22Rv1 (cell line): ENCODE measurements at regions not wholly inside any gene's neighbourhood (a gene's known extent, or its start where the extent isn't known, plus 50 kb on each side); places are given as distances from the start of the nearest gene placed in this dataset.

Experiments used
- ZFX ChIP-seq: fragments of 450-650 bp; IDR thresholded peaks from 2 replicates; pipeline ENCODE4 v1.6.1; 2017; ENCODE audit warnings: antibody characterized with exemption, borderline replicate concordance
- TF ChIP-seq, protein P1 (sequence below): fragments of 450-650 bp; IDR thresholded peaks from 2 replicates; pipeline ENCODE4 v1.5.1; 2017; ENCODE audit warnings: mild to moderate bottlenecking

GRCh38 chr1:48058135-48059025 is 61.2 kb upstream of the TRABD2B start:
- TF ChIP-seq, protein P1, sequence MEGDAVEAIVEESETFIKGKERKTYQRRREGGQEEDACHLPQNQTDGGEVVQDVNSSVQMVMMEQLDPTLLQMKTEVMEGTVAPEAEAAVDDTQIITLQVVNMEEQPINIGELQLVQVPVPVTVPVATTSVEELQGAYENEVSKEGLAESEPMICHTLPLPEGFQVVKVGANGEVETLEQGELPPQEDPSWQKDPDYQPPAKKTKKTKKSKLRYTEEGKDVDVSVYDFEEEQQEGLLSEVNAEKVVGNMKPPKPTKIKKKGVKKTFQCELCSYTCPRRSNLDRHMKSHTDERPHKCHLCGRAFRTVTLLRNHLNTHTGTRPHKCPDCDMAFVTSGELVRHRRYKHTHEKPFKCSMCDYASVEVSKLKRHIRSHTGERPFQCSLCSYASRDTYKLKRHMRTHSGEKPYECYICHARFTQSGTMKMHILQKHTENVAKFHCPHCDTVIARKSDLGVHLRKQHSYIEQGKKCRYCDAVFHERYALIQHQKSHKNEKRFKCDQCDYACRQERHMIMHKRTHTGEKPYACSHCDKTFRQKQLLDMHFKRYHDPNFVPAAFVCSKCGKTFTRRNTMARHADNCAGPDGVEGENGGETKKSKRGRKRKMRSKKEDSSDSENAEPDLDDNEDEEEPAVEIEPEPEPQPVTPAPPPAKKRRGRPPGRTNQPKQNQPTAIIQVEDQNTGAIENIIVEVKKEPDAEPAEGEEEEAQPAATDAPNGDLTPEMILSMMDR, result no peak
- no peak for TF ChIP-seq ZFX
